Prostate gland (tissue), 2 donors: ENCODE measurements at regions not wholly inside any gene's neighbourhood (a gene's known extent, or its start where the extent isn't known, plus 50 kb on each side); places are given as distances from the start of the nearest gene placed in this dataset.
"Not testable (repeated sequence)": the region's sequence is repeated elsewhere in the genome, so short reads cannot be mapped to it uniquely, and the experiment has no call there.

Source experiments
- CTCF ChIP-seq, 4 experiments: fragments of 200-600 bp in 2 of 4; fragments of 450-650 bp in 2 of 4; sonication (generic) in 2 of 4; IDR thresholded peaks; 1 replicate in 3 of 4; 2 replicates in 1 of 4; pipeline ENCODE4 v1.5.1; 2016 to 2019; ENCODE audit warnings: antibody characterized with exemption in 4 of 4, mild to moderate bottlenecking in 2 of 4, moderate library complexity in 2 of 4
- POLR2A ChIP-seq: fragments of 450-650 bp; IDR thresholded peaks from one replicate; pipeline ENCODE4 v1.6.1; 2016; ENCODE audit warnings: antibody characterized with exemption, mild to moderate bottlenecking

DNA sequence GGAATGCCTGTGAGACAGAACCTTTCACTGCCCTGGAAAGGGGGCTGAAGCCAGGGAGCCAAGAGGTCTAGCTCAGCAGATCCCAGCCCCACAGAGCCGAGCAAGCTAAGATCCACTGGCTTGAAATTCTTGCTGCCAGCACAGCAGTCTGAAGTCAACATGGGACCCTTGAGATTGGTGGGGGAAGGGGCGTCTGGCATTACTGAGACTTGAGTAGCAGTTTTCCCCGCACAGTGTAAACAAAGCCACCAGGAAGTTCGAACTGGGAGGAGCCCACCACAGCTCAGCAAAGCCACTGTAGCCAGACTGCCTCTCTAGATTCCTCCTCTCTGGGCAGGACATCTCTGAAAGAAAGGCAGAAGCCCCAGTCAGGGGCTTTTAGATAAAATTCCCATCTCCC lies 90.3 kb upstream of the FGGY start:
- TF ChIP-seq CTCF (IDR thresholded peaks at IDR 0.05); POLR2A: not testable (repeated sequence)
